SK-N-SH treated with all-trans-retinoic acid at 6 μM for 48 hours (cell line): ENCODE measurements at regions not wholly inside any gene's neighbourhood (a gene's known extent, or its start where the extent isn't known, plus 50 kb on each side); places are given as distances from the start of the nearest gene placed in this dataset.
A peak's percentile ranks its signal among the peaks of the same experiment; 100 is the strongest.

ENCODE experiments used
- ATAC-seq: fragments of 200-7000 bp; cut with Tn5 transposase; 3 replicates; pipeline ENCODE4 v1.9.1; 2020; ENCODE audit warnings: mild to moderate bottlenecking, moderate library complexity
- ARNTL ChIP-seq: fragments of 450-650 bp; formaldehyde crosslinking; IDR thresholded peaks from 2 replicates; pipeline ENCODE4 v1.5.0; 2020; ENCODE audit warnings: low read depth, mild to moderate bottlenecking, moderate library complexity, borderline replicate concordance
- BACH2 ChIP-seq: fragments of 250-450 bp; sonication (Bioruptor Pico); IDR thresholded peaks from 2 replicates; pipeline ENCODE4 v1.9.0; 2021; ENCODE audit warnings: mild to moderate bottlenecking, borderline replicate concordance
- CSDC2 ChIP-seq: fragments of 250-450 bp; sonication (Bioruptor Pico); IDR thresholded peaks from 2 replicates; pipeline ENCODE4 v1.5.0; 2020; ENCODE audit warnings: mild to moderate bottlenecking, moderate library complexity
- CSRNP3 ChIP-seq: fragments of 250-450 bp; sonication (Bioruptor Pico); IDR thresholded peaks from 2 replicates; pipeline ENCODE4 v1.5.1; 2021; ENCODE audit warnings: mild to moderate bottlenecking, moderate library complexity
- ISL1 ChIP-seq: fragments of 250-450 bp; sonication (Bioruptor Pico); IDR thresholded peaks from 2 replicates; pipeline ENCODE4 v2.1.2; 2022; ENCODE audit warnings: mild to moderate bottlenecking, moderate library complexity
- POU6F1 ChIP-seq: fragments of 250-450 bp; sonication (Bioruptor Pico); IDR thresholded peaks from 2 replicates; pipeline ENCODE4 v1.8.0; 2021; ENCODE audit warnings: low read depth, mild to moderate bottlenecking, moderate library complexity, borderline replicate concordance
- PPARA ChIP-seq: fragments of 250-450 bp; sonication (Bioruptor Pico); IDR thresholded peaks from 2 replicates; pipeline ENCODE4 v1.5.0; 2020; ENCODE audit warnings: mild to moderate bottlenecking, borderline replicate concordance
- RARB ChIP-seq: fragments of 250-450 bp; sonication (Bioruptor Pico); IDR thresholded peaks from 2 replicates; pipeline ENCODE4 v1.8.0; 2021; ENCODE audit warnings: mild to moderate bottlenecking, moderate library complexity
- SNAI2 ChIP-seq: fragments of 250-450 bp; sonication (Bioruptor Pico); IDR thresholded peaks from 2 replicates; pipeline ENCODE4 v1.5.0; 2020; ENCODE audit warnings: mild to moderate bottlenecking, moderate library complexity
- TCF4 ChIP-seq: fragments of 250-450 bp; sonication (Bioruptor Pico); IDR thresholded peaks from 2 replicates; pipeline ENCODE4 v1.8.0; 2021; ENCODE audit warnings: mild to moderate bottlenecking, moderate library complexity, borderline replicate concordance
- TOX ChIP-seq: fragments of 250-450 bp; sonication (Bioruptor Pico); IDR thresholded peaks from 2 replicates; pipeline ENCODE4 v1.8.0; 2021; ENCODE audit warnings: mild to moderate bottlenecking, moderate library complexity, borderline replicate concordance
- ZC3H10 ChIP-seq: fragments of 250-450 bp; sonication (Bioruptor Pico); IDR thresholded peaks from 2 replicates; pipeline ENCODE4 v1.5.1; 2021; ENCODE audit warnings: mild to moderate bottlenecking, moderate library complexity
- ZNF70 ChIP-seq: fragments of 450-650 bp; formaldehyde crosslinking; IDR thresholded peaks from 2 replicates; pipeline ENCODE4 v1.5.0; 2020; ENCODE audit warnings: mild to moderate bottlenecking, moderate library complexity
- ZNF8 ChIP-seq: fragments of 450-650 bp; formaldehyde crosslinking; IDR thresholded peaks from 2 replicates; pipeline ENCODE4 v1.5.0; 2020; ENCODE audit warnings: mild to moderate bottlenecking, moderate library complexity
- TF ChIP-seq, protein P1 (sequence below): fragments of 250-450 bp; sonication (Bioruptor Pico); IDR thresholded peaks from 2 replicates; pipeline ENCODE4 v1.5.0; 2020; ENCODE audit warnings: mild to moderate bottlenecking, moderate library complexity
- TF ChIP-seq, protein P2 (sequence below): fragments of 250-450 bp; sonication (Bioruptor Pico); IDR thresholded peaks from 2 replicates; pipeline ENCODE4 v1.8.0; 2020; ENCODE audit warnings: mild to moderate bottlenecking, moderate library complexity, borderline replicate concordance

DNA sequence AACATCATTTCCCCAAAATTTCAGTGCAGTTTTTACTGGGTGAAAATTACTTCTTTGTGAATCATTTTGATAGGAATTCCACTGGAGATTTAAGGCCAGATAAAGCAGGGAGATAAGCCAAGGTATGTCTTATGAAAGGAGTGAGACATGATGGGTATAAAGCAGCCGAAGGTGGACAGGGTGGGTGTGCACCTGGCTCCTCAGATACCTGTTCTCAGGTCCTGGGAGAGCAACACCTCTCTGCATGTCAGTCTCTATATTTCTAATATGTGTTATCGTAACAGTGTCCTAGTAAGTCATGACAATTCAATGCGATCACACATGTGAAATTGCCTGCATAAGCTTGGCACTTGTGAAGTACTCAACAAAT lies 768.8 kb downstream of the RNF144A start:
- TF ChIP-seq RARB (CRISPR knock-in tag) = no peak
- TF ChIP-seq PPARA (CRISPR knock-in tag) = no peak
- TF ChIP-seq SNAI2 (CRISPR knock-in tag) = no peak
- TF ChIP-seq ISL1 = no peak
- TF ChIP-seq ARNTL (CRISPR knock-in tag) = no peak
- ATAC-seq = no peak

- no peak for TF ChIP-seq ZC3H10 (CRISPR knock-in tag)
- TF ChIP-seq ARNTL (CRISPR knock-in tag) = no peak
- no peak for TF ChIP-seq POU6F1 (CRISPR knock-in tag)
- TF ChIP-seq, protein P1, sequence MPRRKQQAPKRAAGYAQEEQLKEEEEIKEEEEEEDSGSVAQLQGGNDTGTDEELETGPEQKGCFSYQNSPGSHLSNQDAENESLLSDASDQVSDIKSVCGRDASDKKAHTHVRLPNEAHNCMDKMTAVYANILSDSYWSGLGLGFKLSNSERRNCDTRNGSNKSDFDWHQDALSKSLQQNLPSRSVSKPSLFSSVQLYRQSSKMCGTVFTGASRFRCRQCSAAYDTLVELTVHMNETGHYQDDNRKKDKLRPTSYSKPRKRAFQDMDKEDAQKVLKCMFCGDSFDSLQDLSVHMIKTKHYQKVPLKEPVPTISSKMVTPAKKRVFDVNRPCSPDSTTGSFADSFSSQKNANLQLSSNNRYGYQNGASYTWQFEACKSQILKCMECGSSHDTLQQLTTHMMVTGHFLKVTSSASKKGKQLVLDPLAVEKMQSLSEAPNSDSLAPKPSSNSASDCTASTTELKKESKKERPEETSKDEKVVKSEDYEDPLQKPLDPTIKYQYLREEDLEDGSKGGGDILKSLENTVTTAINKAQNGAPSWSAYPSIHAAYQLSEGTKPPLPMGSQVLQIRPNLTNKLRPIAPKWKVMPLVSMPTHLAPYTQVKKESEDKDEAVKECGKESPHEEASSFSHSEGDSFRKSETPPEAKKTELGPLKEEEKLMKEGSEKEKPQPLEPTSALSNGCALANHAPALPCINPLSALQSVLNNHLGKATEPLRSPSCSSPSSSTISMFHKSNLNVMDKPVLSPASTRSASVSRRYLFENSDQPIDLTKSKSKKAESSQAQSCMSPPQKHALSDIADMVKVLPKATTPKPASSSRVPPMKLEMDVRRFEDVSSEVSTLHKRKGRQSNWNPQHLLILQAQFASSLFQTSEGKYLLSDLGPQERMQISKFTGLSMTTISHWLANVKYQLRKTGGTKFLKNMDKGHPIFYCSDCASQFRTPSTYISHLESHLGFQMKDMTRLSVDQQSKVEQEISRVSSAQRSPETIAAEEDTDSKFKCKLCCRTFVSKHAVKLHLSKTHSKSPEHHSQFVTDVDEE (CRISPR knock-in tag) = no peak
- TF ChIP-seq, all 23 proteins: peak for 0
- ATAC-seq = no peak
Observed at GRCh38 chr2:7691961-7692656, 774.9 kb downstream of the RNF144A start.

GRCh38 chr2:7692657-7693161 lies 775.5 kb downstream of the RNF144A start:
- ATAC-seq = peak; percentile 47; the same call in 2 of the 3 replicates
- TF ChIP-seq ZNF8 (CRISPR knock-in tag) (no peak), ISL1 (peak; percentile 61; the same call in 1 of the 2 replicates), CSDC2 (CRISPR knock-in tag) (no peak), BACH2 (CRISPR knock-in tag) (no peak), PPARA (CRISPR knock-in tag) (no peak), TCF4 (no peak), ZC3H10 (CRISPR knock-in tag) (no peak), POU6F1 (CRISPR knock-in tag) (no peak)
- TF ChIP-seq, protein P2, sequence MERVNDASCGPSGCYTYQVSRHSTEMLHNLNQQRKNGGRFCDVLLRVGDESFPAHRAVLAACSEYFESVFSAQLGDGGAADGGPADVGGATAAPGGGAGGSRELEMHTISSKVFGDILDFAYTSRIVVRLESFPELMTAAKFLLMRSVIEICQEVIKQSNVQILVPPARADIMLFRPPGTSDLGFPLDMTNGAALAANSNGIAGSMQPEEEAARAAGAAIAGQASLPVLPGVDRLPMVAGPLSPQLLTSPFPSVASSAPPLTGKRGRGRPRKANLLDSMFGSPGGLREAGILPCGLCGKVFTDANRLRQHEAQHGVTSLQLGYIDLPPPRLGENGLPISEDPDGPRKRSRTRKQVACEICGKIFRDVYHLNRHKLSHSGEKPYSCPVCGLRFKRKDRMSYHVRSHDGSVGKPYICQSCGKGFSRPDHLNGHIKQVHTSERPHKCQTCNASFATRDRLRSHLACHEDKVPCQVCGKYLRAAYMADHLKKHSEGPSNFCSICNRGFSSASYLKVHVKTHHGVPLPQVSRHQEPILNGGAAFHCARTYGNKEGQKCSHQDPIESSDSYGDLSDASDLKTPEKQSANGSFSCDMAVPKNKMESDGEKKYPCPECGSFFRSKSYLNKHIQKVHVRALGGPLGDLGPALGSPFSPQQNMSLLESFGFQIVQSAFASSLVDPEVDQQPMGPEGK (CRISPR knock-in tag) = no peak

DNA sequence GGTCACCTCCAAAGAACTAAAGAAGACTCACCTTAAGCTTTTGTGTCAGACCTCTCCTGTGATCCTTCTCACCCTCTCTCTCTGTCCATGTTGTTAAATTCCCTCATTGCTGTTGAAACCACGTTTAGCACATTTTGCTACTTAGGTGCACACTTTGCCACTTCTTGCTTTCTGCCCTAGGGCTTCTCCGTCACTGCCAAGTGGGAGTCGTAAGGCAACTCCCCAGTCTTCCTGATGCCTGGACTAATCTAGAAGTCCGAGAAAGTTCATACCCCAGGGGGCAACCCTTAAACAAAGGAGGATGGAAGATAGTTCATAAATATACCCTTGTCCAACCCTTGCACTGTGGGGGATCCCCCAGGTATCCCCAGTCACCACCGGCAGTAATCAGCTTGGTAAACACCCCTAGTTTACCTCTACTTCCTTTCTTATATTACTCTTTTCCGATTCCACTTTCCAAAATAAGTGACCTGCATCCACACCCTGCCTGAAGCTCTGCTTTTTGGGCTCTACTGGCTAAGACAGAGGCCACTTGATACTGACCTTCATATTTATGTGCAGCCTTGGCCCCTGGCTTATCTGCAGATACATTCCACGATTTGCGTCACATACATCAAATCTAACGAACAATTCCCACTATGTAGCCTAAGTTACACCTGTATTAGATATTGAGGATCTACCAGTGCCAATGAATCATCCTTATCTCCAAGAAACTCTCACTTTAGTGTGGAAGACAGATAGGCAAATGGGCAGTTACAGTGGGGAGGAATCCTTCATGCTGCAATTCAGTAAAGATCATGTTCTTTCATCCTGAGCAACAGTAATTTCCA lies 776.2 kb downstream of the RNF144A start:
- no peak for ATAC-seq
- TF ChIP-seq CSRNP3 (CRISPR knock-in tag) (no peak), ZNF70 (CRISPR knock-in tag) (no peak), ARNTL (CRISPR knock-in tag) (no peak), POU6F1 (CRISPR knock-in tag) (no peak), ZNF8 (CRISPR knock-in tag) (no peak), TCF4 (no peak), TOX (CRISPR knock-in tag) (no peak)
- TF ChIP-seq, protein P1 (CRISPR knock-in tag) = no peak
